Sigmoid colon (tissue), 6 donors: ENCODE measurements at regions not wholly inside any gene's neighbourhood (a gene's known extent, or its start where the extent isn't known, plus 50 kb on each side); places are given as distances from the start of the nearest gene placed in this dataset.

Experiments
- DNase-seq: peaks from one replicate; pipeline ENCODE4 v3.0.0-alpha.2; 2019
- H3K27ac ChIP-seq, 4 donors: fragments of 200-600 bp; sonication (generic); one replicate each; pipeline ENCODE4 v1.5.1; 2016 to 2019; ENCODE audit warnings: mild to moderate bottlenecking in 1 of 4
- H3K27me3 ChIP-seq, 3 donors: fragments of 200-600 bp; sonication (generic); one replicate each; pipeline ENCODE4 v1.5.1; 2019; ENCODE audit warnings: mild to moderate bottlenecking in 1 of 3
- H3K36me3 ChIP-seq, 4 donors: fragments of 200-600 bp; sonication (generic); one replicate each; pipeline ENCODE4 v1.5.1; 2016 to 2019
- H3K4me1 ChIP-seq, 4 donors: fragments of 200-600 bp; sonication (generic); one replicate each; pipeline ENCODE4 v1.5.1; 2017 to 2019
- H3K4me3 ChIP-seq, 4 donors: fragments of 200-600 bp; sonication (generic); one replicate each; pipeline ENCODE4 v1.5.1; 2017 to 2019; ENCODE audit warnings: mild to moderate bottlenecking in 2 of 4, moderate library complexity in 1 of 4
- H3K9me3 ChIP-seq, 4 donors: fragments of 200-600 bp in 3 of 4; sonication (generic) in 3 of 4; one replicate each; pipeline versions ENCODE4 v1.5.1 to v1.6.1; 2013 to 2019
- EP300 ChIP-seq, 4 donors: sonication (generic); formaldehyde crosslinking; IDR thresholded peaks; one replicate each; pipeline ENCODE4 v1.6.1; 2017; ENCODE audit warnings: antibody characterized with exemption in 4 of 4
- POLR2A ChIP-seq, 2 donors: fragments of 450-650 bp; IDR thresholded peaks; one replicate each; pipeline ENCODE4 v1.6.1; 2016; ENCODE audit warnings: antibody characterized with exemption in 2 of 2, mild to moderate bottlenecking in 2 of 2, moderate library complexity in 2 of 2
- POLR2AphosphoS5 ChIP-seq, 4 donors: sonication (generic); formaldehyde crosslinking; IDR thresholded peaks; one replicate each; pipeline ENCODE4 v1.6.1; 2017; ENCODE audit warnings: antibody characterized with exemption in 4 of 4
- WGBS, 2 donors: extraction: QIAGEN DNeasy Blood & Tissue Kit; methylation state at CpG; one replicate each; pipeline ENCODE4 v1.1.7; 2013; 5-methylcytosine and 5-hydroxymethylcytosine counted together
- intact Hi-C: fragments of 100-400 bp; cut with DNase I; formaldehyde crosslinking; loops from one replicate; pipeline ENCODE4 v1.15.1; 2023
- TF ChIP-seq, protein P1 (sequence below), 4 experiments: fragments of 450-650 bp in 3 of 4; fragments of 200-600 bp in 1 of 4; IDR thresholded peaks; one replicate each; pipeline ENCODE4 v1.5.1; 2016 to 2019; ENCODE audit warnings: antibody characterized with exemption in 4 of 4, mild to moderate bottlenecking in 3 of 4, moderate library complexity in 2 of 4
- donor health status: healthy with polysubstance abuse.
- donor health status: healthy.

DNA sequence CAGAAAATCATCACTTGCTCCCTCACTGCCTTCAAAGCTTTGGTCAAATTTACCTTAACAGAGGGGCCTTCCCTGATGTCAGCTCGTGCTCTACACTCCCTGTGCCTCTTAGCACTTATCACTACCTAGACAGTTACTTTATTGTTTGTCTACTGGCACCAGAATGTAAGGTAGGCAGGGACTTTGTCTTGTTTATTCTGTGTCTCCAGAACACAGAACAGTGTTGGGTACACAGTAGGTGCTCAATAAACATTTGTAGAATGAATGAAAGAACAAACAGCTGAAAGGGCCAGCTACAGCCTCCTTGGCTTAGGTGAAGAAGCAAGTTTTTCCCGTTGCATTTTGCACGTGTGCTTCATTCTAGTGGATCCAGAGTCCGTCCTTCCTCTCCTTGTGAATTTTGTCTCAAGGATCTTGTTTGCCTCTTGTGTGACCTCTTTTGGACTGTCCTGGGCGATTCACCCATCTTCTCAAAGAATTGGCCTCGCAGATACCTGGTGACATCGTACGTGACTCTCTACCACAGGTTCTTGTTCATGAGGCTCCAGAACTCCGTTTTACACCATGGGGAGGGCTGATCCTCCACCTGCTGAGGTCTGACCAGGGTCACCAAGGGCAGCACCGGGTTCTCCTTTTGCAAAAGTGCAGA is 84.2 kb upstream of the ARMC2 start:
- Histone ChIP-seq H3K4me3 (no peak overlapping the region), H3K4me1 (no peaks in the 10 kb centered on the region), H3K36me3 (no peaks in the 10 kb centered on the region), H3K27ac (no peak overlapping the region), H3K27me3 (no peaks in the 10 kb centered on the region), H3K9me3 (no peaks in the 10 kb centered on the region)
- no peak for TF ChIP-seq EP300 (IDR thresholded peaks at IDR 0.05)
- TF ChIP-seq, protein P1, sequence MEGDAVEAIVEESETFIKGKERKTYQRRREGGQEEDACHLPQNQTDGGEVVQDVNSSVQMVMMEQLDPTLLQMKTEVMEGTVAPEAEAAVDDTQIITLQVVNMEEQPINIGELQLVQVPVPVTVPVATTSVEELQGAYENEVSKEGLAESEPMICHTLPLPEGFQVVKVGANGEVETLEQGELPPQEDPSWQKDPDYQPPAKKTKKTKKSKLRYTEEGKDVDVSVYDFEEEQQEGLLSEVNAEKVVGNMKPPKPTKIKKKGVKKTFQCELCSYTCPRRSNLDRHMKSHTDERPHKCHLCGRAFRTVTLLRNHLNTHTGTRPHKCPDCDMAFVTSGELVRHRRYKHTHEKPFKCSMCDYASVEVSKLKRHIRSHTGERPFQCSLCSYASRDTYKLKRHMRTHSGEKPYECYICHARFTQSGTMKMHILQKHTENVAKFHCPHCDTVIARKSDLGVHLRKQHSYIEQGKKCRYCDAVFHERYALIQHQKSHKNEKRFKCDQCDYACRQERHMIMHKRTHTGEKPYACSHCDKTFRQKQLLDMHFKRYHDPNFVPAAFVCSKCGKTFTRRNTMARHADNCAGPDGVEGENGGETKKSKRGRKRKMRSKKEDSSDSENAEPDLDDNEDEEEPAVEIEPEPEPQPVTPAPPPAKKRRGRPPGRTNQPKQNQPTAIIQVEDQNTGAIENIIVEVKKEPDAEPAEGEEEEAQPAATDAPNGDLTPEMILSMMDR (IDR thresholded peaks at IDR 0.05), result no peak
- no peak for TF ChIP-seq POLR2A (IDR thresholded peaks at IDR 0.05)
- no peak for TF ChIP-seq POLR2AphosphoS5 (IDR thresholded peaks at IDR 0.05)
- intact Hi-C loops, result no loop called here
- DNase-seq, result no peak
- WGBS, 2 donors, result 69 to 87% methylated on average over 10 of the region's 10 CpGs

DNA sequence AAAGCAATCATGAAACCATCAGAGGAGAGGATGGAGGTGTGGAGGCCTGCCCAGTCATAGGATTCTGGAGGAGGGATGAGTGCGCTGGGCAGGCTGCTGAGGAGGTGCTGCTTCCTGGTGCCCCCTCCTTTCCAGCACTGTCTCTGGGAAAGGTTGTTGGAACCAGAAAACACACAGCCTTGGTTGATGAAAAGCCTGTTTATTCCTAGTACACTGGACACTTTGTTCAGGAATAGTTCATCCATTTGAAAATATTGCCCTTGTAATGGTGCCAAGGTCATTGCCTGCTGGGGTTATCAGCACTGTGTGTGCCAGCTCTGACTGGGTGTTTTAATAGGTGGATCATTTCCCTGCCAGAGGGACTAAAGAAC is 83.7 kb upstream of the ARMC2 start:
- Histone ChIP-seq H3K36me3 (no peaks in the 10 kb centered on the region), H3K9me3 (no peaks in the 10 kb centered on the region), H3K27me3 (no peaks in the 10 kb centered on the region), H3K27ac (no peak overlapping the region), H3K4me1 (no peaks in the 10 kb centered on the region), H3K4me3 (no peak overlapping the region)
- WGBS, 2 donors, result 53 to 75% methylated on average over 1 of the region's 1 CpG
- intact Hi-C loops, result no loop called here
- DNase-seq, result no peak
- TF ChIP-seq, protein P1 (IDR thresholded peaks at IDR 0.05), result no peak
- TF ChIP-seq POLR2AphosphoS5 (IDR thresholded peaks at IDR 0.05), result no peak
- TF ChIP-seq EP300 (IDR thresholded peaks at IDR 0.05), result no peak
- no peak for TF ChIP-seq POLR2A (IDR thresholded peaks at IDR 0.05)

GRCh38 chr6:108765495-108765894 is 82.7 kb upstream of the ARMC2 start:
- Histone ChIP-seq H3K4me3 (no peak overlapping the region), H3K36me3 (no peaks in the 10 kb centered on the region), H3K27ac (no peak overlapping the region), H3K9me3 (no peaks in the 10 kb centered on the region), H3K4me1 (no peaks in the 10 kb centered on the region), H3K27me3 (no peaks in the 10 kb centered on the region)
- WGBS, 2 donors, result 63 to 77% methylated on average over 2 of the region's 2 CpGs
- DNase-seq, result no peak
- intact Hi-C loops, result no loop called here
- TF ChIP-seq POLR2A (IDR thresholded peaks at IDR 0.05), result no peak
- TF ChIP-seq, protein P1 (IDR thresholded peaks at IDR 0.05), result no peak
- TF ChIP-seq POLR2AphosphoS5 (IDR thresholded peaks at IDR 0.05), result no peak
- no peak for TF ChIP-seq EP300 (IDR thresholded peaks at IDR 0.05)

GRCh38 chr6:108766419-108766818 is 81.8 kb upstream of the ARMC2 start:
- WGBS, 2 donors, result 96% methylated on average over 5 of the region's 5 CpGs
- DNase-seq, result no peak

More at GRCh38 chr6:108766419-108766818, 81.8 kb upstream of the ARMC2 start:
- H3K9me3 ChIP-seq, result no peaks in the 10 kb centered on the region
- TF ChIP-seq POLR2A (IDR thresholded peaks at IDR 0.05), result no peak
- TF ChIP-seq, protein P1 (IDR thresholded peaks at IDR 0.05), result no peak
- TF ChIP-seq EP300 (IDR thresholded peaks at IDR 0.05), result no peak
- no peak for TF ChIP-seq POLR2AphosphoS5 (IDR thresholded peaks at IDR 0.05)
- no peak overlapping the region for H3K4me3 ChIP-seq
- no peaks in the 10 kb centered on the region for H3K27me3 ChIP-seq
- no peak overlapping the region for H3K27ac ChIP-seq
- intact Hi-C loops, result no loop called here
- no peaks in the 10 kb centered on the region for H3K4me1 ChIP-seq
- no peaks in the 10 kb centered on the region for H3K36me3 ChIP-seq
